GM12878 (cell line): ENCODE measurements at regions not wholly inside any gene's neighbourhood (a gene's known extent, or its start where the extent isn't known, plus 50 kb on each side); places are given as distances from the start of the nearest gene placed in this dataset.

ENCODE experiments used
- ATAC-seq: fragments of 200-7000 bp; cut with Tn5 transposase; 3 replicates; pipeline ENCODE4 v1.9.1; 2020; ENCODE audit warnings: mild to moderate bottlenecking, moderate library complexity
- BruUV-seq: library from RNA; stranded (reverse); fragments of 400-500 nt; replicated peaks from 2 replicates; lab custom pipeline; 2021; lab: Mats Ljungman, UMichigan
- CTCF ChIA-PET: fragments of 300-600 bp; sonication (Branson Sonifier 250); formaldehyde crosslinking; extraction: SDS; loops from one replicate; lab custom pipeline; 2021; ENCODE audit warnings: inconsistent platforms; lab: Yijun Ruan, JAX
- POLR2A ChIA-PET: fragments of 350-600 bp; formaldehyde crosslinking; extraction: SDS; loops from one replicate; lab custom pipeline; 2021; ENCODE audit warnings: inconsistent platforms; lab: Charles Lee
- RAD21 ChIA-PET: fragments of 300-600 bp; sonication (Branson Sonifier 250); formaldehyde crosslinking; loops from one replicate; lab custom pipeline; 2023; ENCODE audit warnings: antibody characterized with exemption; ENCODE audit not compliant: unreplicated experiment; lab: Charles Lee
- SMC1A ChIA-PET: fragments of 300-600 bp; sonication (Branson Sonifier 250); formaldehyde crosslinking; loops from one replicate; lab custom pipeline; 2023; ENCODE audit not compliant: unreplicated experiment, uncharacterized antibody; lab: Charles Lee
- DNase-seq: peaks from one replicate; pipeline ENCODE4 v3.0.0-alpha.2; 2011; ENCODE audit warnings: low read depth, low spot score
- FAIRE-seq: peaks from 3 replicates; lab custom pipeline; 2011; peaks lifted over from hg19 to GRCh38; lab: Jason Lieb, UNC
- H2AFZ ChIP-seq: 2 replicates; pipeline ENCODE4 v1.6.0; 2011; ENCODE audit warnings: low read depth, low read length, control low read depth; ENCODE audit not compliant: control insufficient read depth
- H3K27ac ChIP-seq: 2 replicates; pipeline ENCODE4 v1.5.1; 2011; ENCODE audit warnings: control low read depth; ENCODE audit not compliant: control insufficient read depth, insufficient read depth
- H3K27me3 ChIP-seq, 2 experiments: replicated peaks in 1 of 2; 2 replicates each; pipeline versions ENCODE4 v1.6.0 to v1.6.1; 2011; ENCODE audit warnings: low read length in 1 of 2; ENCODE audit not compliant: control insufficient read depth in 2 of 2, insufficient read depth in 2 of 2
- H3K36me3 ChIP-seq, 2 experiments: 2 replicates each; pipeline ENCODE4 v1.5.1; 2011; ENCODE audit warnings: low read length in 1 of 2; ENCODE audit not compliant: control insufficient read depth in 2 of 2, insufficient read depth in 2 of 2
- H3K4me1 ChIP-seq: 2 replicates; pipeline ENCODE4 v1.6.1; 2011; ENCODE audit warnings: mild to moderate bottlenecking, low read length, moderate library complexity, mixed read lengths; ENCODE audit not compliant: control insufficient read depth, insufficient read depth
- H3K4me2 ChIP-seq: 2 replicates; pipeline ENCODE4 v1.6.0; 2011; ENCODE audit warnings: control low read depth; ENCODE audit not compliant: control insufficient read depth, insufficient read depth
- H3K4me3 ChIP-seq: fragments of 200-600 bp; sonication (generic); 2 replicates; pipeline ENCODE4 v1.5.1; 2016
- H3K79me2 ChIP-seq: 2 replicates; pipeline ENCODE4 v1.6.0; 2011; ENCODE audit warnings: low read length; ENCODE audit not compliant: control insufficient read depth, insufficient read depth
- H3K9ac ChIP-seq: 2 replicates; pipeline ENCODE4 v1.8.0; 2011; ENCODE audit warnings: low read length, control low read depth, mixed read lengths; ENCODE audit not compliant: control insufficient read depth, insufficient read depth
- H3K9me3 ChIP-seq: replicated peaks from 3 replicates; pipeline ENCODE4 v1.5.1; 2011; ENCODE audit warnings: mild to moderate bottlenecking, low read length; ENCODE audit not compliant: control insufficient read depth, insufficient read depth
- H4K20me1 ChIP-seq: 2 replicates; pipeline ENCODE4 v1.6.0; 2011; ENCODE audit not compliant: control insufficient read depth, insufficient read depth
- CBX3 ChIP-seq: fragments of 200-600 bp; sonication (generic); IDR thresholded peaks from 2 replicates; pipeline ENCODE4 v1.6.1; 2016; ENCODE audit warnings: low read depth, borderline replicate concordance
- CEBPB ChIP-seq, 2 experiments: fragments of 150-350 bp in 1 of 2; IDR thresholded peaks; 2 replicates each; pipeline ENCODE4 v1.6.1; 2012 to 2014; ENCODE audit warnings: low read depth in 2 of 2, low read length in 2 of 2, borderline replicate concordance in 1 of 2, inconsistent platforms in 1 of 2
- CHD4 ChIP-seq: fragments of 200-600 bp; sonication (generic); IDR thresholded peaks from 2 replicates; pipeline ENCODE4 v1.6.1; 2016; ENCODE audit warnings: mild to moderate bottlenecking
- CREB1 ChIP-seq: IDR thresholded peaks from 2 replicates; pipeline ENCODE4 v1.6.1; 2012; ENCODE audit warnings: low read depth, mild to moderate bottlenecking, inconsistent platforms
- CREM ChIP-seq: IDR thresholded peaks from 2 replicates; pipeline ENCODE4 v1.6.1; 2014; ENCODE audit warnings: antibody characterized with exemption, low read depth
- EP300 ChIP-seq, 2 experiments: fragments of 150-350 bp in 1 of 2; IDR thresholded peaks; 2 replicates each; pipeline ENCODE4 v1.6.1; 2011 to 2012; ENCODE audit warnings: low read depth in 2 of 2, low read length in 2 of 2, borderline replicate concordance in 1 of 2, improper control_type of control experiment in 1 of 2, inconsistent platforms in 1 of 2; ENCODE audit not compliant: control insufficient read depth in 1 of 2
- EZH2 ChIP-seq: IDR thresholded peaks from 2 replicates; pipeline ENCODE4 v1.6.1; 2012; ENCODE audit warnings: low read depth, mild to moderate bottlenecking, control low read depth, inconsistent platforms, low read length, borderline replicate concordance; ENCODE audit not compliant: control insufficient read depth
- GABPA ChIP-seq: IDR thresholded peaks from 2 replicates; pipeline ENCODE4 v1.6.1; 2014; ENCODE audit warnings: antibody characterized with exemption, low read depth, mild to moderate bottlenecking, inconsistent platforms
- HDAC2 ChIP-seq: fragments of 200-600 bp; sonication (generic); IDR thresholded peaks from 2 replicates; pipeline ENCODE4 v1.6.1; 2017
- MEF2B ChIP-seq: fragments of 450-650 bp; IDR thresholded peaks from 2 replicates; pipeline ENCODE4 v1.6.1; 2018; ENCODE audit warnings: mild to moderate bottlenecking, moderate library complexity; ENCODE audit not compliant: partially characterized antibody, poor library complexity, severe bottlenecking
- NRF1 ChIP-seq: conservative IDR thresholded peaks from 2 replicates; pipeline ENCODE4 v1.6.1; 2011; ENCODE audit warnings: mild to moderate bottlenecking, low read depth, low read length, improper control_type of control experiment
- PAX8 ChIP-seq: fragments of 450-650 bp; IDR thresholded peaks from 2 replicates; pipeline ENCODE4 v1.6.1; 2017; ENCODE audit warnings: mild to moderate bottlenecking, moderate library complexity
- SMAD5 ChIP-seq: IDR thresholded peaks from 2 replicates; pipeline ENCODE4 v1.6.1; 2016; ENCODE audit warnings: antibody characterized with exemption, low read depth
- SREBF2 ChIP-seq: IDR thresholded peaks from 2 replicates; pipeline ENCODE4 v1.6.1; 2012; ENCODE audit warnings: mild to moderate bottlenecking, low read length
- SUPT20H ChIP-seq: IDR thresholded peaks from 2 replicates; pipeline ENCODE4 v1.6.1; 2011; ENCODE audit warnings: low read depth, mild to moderate bottlenecking, low read length, moderate library complexity, borderline replicate concordance; ENCODE audit not compliant: control insufficient read depth
- TAF1 ChIP-seq: IDR thresholded peaks from 2 replicates; pipeline ENCODE4 v1.6.1; 2011; ENCODE audit warnings: mild to moderate bottlenecking, low read depth, low read length, borderline replicate concordance
- TARDBP ChIP-seq: IDR thresholded peaks from 2 replicates; pipeline ENCODE4 v1.6.1; 2016; ENCODE audit warnings: borderline replicate concordance
- TBL1XR1 ChIP-seq: IDR thresholded peaks from 2 replicates; pipeline ENCODE4 v1.6.1; 2012; ENCODE audit warnings: low read depth, low read length, improper control_type of control experiment
- TCF3 ChIP-seq: IDR thresholded peaks from 2 replicates; pipeline ENCODE4 v1.6.1; 2012; ENCODE audit warnings: low read depth, mild to moderate bottlenecking, low read length, borderline replicate concordance; ENCODE audit not compliant: insufficient read depth
- YBX1 ChIP-seq: fragments of 450-650 bp; IDR thresholded peaks from 2 replicates; pipeline ENCODE4 v1.6.1; 2016; ENCODE audit warnings: antibody characterized with exemption
- WGBS: methylation state at CpG from one replicate; pipeline ENCODE4 v1.1.6; 2016; ENCODE audit warnings: low lambda C conversion rate; ENCODE audit not compliant: insufficient replicate concordance, insufficient coverage; ENCODE audit errors: missing lambda C conversion rate; 5-methylcytosine and 5-hydroxymethylcytosine counted together
- in situ Hi-C: fragments of 300-500 bp; cut with MboI; formaldehyde crosslinking; loops from 9 replicates; pipeline ENCODE4 v1.14.3; 2018; ENCODE audit warnings: mixed read lengths
- intact Hi-C: fragments of 100-400 bp; cut with micrococcal nuclease; formaldehyde crosslinking; loops from one replicate; pipeline ENCODE4 v1.14.2; 2022; ENCODE audit not compliant: unreplicated experiment

DNA sequence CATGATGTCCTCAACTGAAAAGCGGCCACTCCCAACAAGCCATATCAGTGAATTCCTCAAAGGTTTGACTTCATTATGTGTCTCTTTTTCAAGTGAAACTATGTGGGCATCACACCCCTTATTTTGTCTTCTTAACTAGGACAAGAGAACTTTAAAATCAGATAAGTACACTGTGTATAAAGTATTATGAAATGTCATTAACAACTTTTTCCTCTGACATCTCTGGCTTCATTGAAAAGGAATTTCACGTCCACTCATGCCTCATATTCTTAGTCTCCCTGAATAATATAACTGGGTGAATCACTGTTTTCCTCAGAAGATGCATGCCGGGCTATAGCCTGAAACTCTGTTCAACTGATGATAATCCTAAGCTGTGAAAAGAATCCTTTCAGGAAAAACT, 415.8 kb downstream of the ACTL7B start (continued):
- TF ChIP-seq PAX8 (no peak), NRF1 (no peak), SMAD5 (no peak)
- TF ChIP-seq, all 136 proteins: peak for 0

DNA sequence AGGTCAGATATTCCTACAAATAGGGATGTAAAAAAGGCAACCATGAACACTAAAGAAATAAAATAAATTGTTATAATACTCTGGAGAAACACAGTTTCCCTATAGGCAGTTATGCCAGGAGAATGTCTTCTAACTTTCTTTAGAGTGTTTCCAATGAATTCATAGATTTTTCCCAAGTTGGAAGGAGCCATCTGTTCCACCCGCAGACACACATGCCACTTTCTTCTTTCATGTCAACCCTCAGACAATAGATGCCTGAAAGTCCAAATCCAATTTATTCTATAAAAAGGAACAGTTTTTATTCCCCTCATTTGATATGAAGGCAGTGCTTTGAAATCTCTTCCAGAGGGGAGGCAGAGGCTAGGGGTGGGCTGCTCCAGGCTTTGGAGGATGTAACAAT, 418.1 kb downstream of the ACTL7B start:
- no peak overlapping the region for H3K27ac ChIP-seq
- RAD21 ChIA-PET, result no interaction called here
- H3K79me2 ChIP-seq, result no peaks in the 10 kb centered on the region
- H3K4me2 ChIP-seq, result no peak overlapping the region
- no peaks in the 10 kb centered on the region for H3K4me1 ChIP-seq
- no peaks in the 10 kb centered on the region; a peak in 1 of 4 replicates for H3K27me3 ChIP-seq
- CTCF ChIA-PET, result no interaction called here
- H3K9ac ChIP-seq, result no peak overlapping the region
- H2AFZ ChIP-seq, result no peak overlapping the region
- ATAC-seq (no peak), DNase-seq (no peak), FAIRE-seq (no peak)
- H3K9me3 ChIP-seq, result no peaks in the 10 kb centered on the region
- intact Hi-C loops (no loop called here), in situ Hi-C loops (no loop called here)
- WGBS, result 40% methylated on average over 1 of the region's 1 CpG
- TF ChIP-seq CBX3, result no peak
- TF ChIP-seq CREM, result no peak
- TF ChIP-seq TAF1, result no peak
- no peak for TF ChIP-seq SREBF2
- TF ChIP-seq YBX1, result no peak
- no peak for TF ChIP-seq MEF2B
- TF ChIP-seq EP300 (IDR thresholded peaks at IDR 0.05; ENCODE audit: borderline replicate concordance in 1 of 2, control insufficient read depth in 1 of 2, low read depth in 2 of 2, low read length in 2 of 2), result no peak
- no peak for TF ChIP-seq CREB1
- TF ChIP-seq HDAC2, result no peak
- no peak for TF ChIP-seq CHD4
- TF ChIP-seq CEBPB (IDR thresholded peaks at IDR 0.05; ENCODE audit: borderline replicate concordance in 1 of 2, low read depth in 2 of 2, low read length in 2 of 2), result no peak
- TF ChIP-seq TCF3, result no peak
- TF ChIP-seq SUPT20H, result no peak
- TF ChIP-seq GABPA, result no peak
- TF ChIP-seq EZH2, result no peak
- TF ChIP-seq TBL1XR1, result no peak
- no peak for TF ChIP-seq TARDBP
- SMC1A ChIA-PET, result no interaction called here
- H3K4me3 ChIP-seq, result no peak overlapping the region
- no peaks in the 10 kb centered on the region for H3K36me3 ChIP-seq
- BruUV-seq, result no TSS peak
- POLR2A ChIA-PET, result no interaction called here
- H4K20me1 ChIP-seq, result no peaks in the 10 kb centered on the region
